ENCODE measurements at regions not wholly inside any gene's neighbourhood (a gene's known extent, or its start where the extent isn't known, plus 50 kb on each side); places are given as distances from the start of the nearest gene placed in this dataset.

DNA sequence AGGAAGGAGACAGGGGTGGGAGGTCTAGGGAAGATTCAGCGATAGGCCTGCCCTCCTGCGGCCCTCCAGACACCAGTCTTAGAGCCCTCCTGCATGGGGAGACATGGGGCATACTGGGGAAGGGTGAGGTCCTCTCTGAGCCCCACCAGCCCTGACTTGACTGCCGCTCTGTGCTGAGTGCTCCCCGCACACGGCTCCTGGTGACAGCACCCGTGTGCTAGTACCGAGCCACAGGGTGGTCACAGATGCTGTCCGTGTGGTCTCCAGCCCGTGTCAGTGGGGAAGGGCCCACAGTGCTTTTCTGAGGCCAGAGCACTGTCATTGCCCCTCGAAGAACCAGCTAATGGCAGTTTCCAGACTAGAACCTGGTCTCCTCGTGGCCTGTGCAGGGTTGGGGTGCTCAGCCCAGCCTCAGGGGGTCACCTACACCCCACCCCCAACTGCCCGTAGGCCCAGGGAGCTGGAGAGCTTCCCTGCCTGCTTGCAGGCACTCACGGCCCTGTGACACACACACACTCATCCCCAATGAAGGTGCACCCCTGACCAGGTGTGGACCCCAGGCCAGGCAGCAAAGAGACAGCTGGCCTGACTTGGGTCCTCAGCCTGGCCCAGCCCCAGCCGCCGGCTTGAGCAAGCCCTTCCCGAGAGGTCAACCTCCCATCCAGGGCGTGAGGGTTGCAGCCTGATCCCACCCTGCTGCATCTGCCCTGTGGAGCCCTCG lies 86.0 kb upstream of the RET start:
- Mint-ChIP-seq H3K4me1 (no peaks in the 10 kb centered on the region), H3K27ac (no peak overlapping the region), H3K27me3 (no peaks in the 10 kb centered on the region), H3K4me3 (no peak overlapping the region), H3K9me3 (ENCODE audit: insufficient read depth) (no peaks in the 10 kb centered on the region)
- WGBS (ENCODE audit: insufficient coverage) = 88% methylated on average over 18 of the region's 18 CpGs
- Histone ChIP-seq H3K4me2 (replicated peaks; ENCODE audit: low read depth, low read length, poor library complexity, severe bottlenecking) (no peak overlapping the region), H3K4me1 (ENCODE audit: control insufficient read depth in 2 of 2, insufficient read depth in 2 of 2, low read length in 2 of 2) (no peaks in the 10 kb centered on the region), H3K36me3 (replicated peaks in 1 of 2; ENCODE audit: control extremely low read depth in 1 of 2, control insufficient read depth in 1 of 2, extremely low read depth in 1 of 2, insufficient read depth in 2 of 2, low read length in 1 of 2) (no peaks in the 10 kb centered on the region), H3K27me3 (replicated peaks in 1 of 4; ENCODE audit: control extremely low read depth in 1 of 4, control insufficient read depth in 3 of 4, insufficient read depth in 4 of 4, low read length in 3 of 4) (no peaks in the 10 kb centered on the region), H3K9me3 (ENCODE audit: control extremely low read depth in 1 of 3, control insufficient read depth in 2 of 3, insufficient read depth in 1 of 3, low read length in 2 of 3) (peaks cover 0 to 6% (median 0%) of the 10 kb centered on the region in 3 donors), H3K4me3 (ENCODE audit: control extremely low read depth in 1 of 5, extremely low read depth in 1 of 5, insufficient read depth in 1 of 5, low read depth in 2 of 5, low read length in 4 of 5) (no peak overlapping the region), H3K27ac (ENCODE audit: low read length in 2 of 2) (no peak overlapping the region), H2AFZ (ENCODE audit: insufficient read depth, low read depth, low read length, poor library complexity, severe bottlenecking) (no peak overlapping the region), H3K9ac (ENCODE audit: low read length) (no peak overlapping the region), H4K20me1 (ENCODE audit: control insufficient read depth, insufficient read depth, low read length, poor library complexity, severe bottlenecking) (no peaks in the 10 kb centered on the region), H3K79me2 (ENCODE audit: control insufficient read depth, insufficient read depth, low read length) (no peaks in the 10 kb centered on the region)
- DNase-seq (no peak), ATAC-seq (ENCODE audit: low read depth) (no peak)
- TF ChIP-seq, protein P1, sequence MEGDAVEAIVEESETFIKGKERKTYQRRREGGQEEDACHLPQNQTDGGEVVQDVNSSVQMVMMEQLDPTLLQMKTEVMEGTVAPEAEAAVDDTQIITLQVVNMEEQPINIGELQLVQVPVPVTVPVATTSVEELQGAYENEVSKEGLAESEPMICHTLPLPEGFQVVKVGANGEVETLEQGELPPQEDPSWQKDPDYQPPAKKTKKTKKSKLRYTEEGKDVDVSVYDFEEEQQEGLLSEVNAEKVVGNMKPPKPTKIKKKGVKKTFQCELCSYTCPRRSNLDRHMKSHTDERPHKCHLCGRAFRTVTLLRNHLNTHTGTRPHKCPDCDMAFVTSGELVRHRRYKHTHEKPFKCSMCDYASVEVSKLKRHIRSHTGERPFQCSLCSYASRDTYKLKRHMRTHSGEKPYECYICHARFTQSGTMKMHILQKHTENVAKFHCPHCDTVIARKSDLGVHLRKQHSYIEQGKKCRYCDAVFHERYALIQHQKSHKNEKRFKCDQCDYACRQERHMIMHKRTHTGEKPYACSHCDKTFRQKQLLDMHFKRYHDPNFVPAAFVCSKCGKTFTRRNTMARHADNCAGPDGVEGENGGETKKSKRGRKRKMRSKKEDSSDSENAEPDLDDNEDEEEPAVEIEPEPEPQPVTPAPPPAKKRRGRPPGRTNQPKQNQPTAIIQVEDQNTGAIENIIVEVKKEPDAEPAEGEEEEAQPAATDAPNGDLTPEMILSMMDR (IDR thresholded peaks at IDR 0.05) = no peak
- no peak for TF ChIP-seq EZH2 (IDR thresholded peaks at IDR 0.05; ENCODE audit: borderline replicate concordance, insufficient read depth, low read depth, low read length, poor library complexity, severe bottlenecking)
- intact Hi-C loops (cut with micrococcal nuclease) = no loop called here
- ChIA-PET CTCF (no interaction called here), POLR2A (no interaction called here)

DNA sequence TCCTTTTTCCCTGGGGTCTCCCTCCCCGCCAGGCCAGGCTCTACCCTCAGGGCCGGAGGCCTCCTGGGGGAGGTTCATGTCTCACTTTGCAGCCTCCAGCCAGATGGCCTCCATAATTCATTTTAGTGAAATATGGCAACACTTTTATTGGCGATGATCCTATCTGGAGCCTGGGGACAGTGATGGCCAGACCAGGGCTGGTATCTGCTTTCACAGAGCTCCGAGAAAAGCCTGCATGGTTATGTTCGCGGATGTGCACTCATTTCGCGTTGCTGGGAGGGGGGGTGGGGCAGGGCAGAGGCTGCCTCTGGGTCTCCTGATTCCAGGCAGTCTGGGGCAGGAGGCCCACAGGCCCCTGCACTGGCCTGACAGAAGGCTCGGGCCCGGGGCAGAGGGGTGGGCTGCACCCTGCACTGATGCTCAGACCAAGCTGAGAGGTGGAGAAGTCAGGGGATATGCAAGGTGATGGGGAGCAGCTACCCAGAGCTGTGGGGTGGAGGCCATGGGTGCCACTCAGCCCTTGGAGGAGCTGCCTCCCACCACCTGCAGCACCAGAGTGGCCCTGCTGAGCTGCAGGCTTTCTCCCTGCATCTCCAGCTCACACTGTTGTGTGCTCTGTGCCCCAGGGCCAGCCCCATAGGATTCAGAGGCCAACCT lies 85.3 kb upstream of the RET start:
- ATAC-seq (ENCODE audit: low read depth) = no peak
- Mint-ChIP-seq H3K9me3 (ENCODE audit: insufficient read depth) (no peaks in the 10 kb centered on the region), H3K4me1 (no peaks in the 10 kb centered on the region), H3K27me3 (no peaks in the 10 kb centered on the region), H3K27ac (no peak overlapping the region), H3K4me3 (no peak overlapping the region)
- DNase-seq = no peak
- no peak overlapping the region for H3K4me2 ChIP-seq (replicated peaks; ENCODE audit: low read depth, low read length, poor library complexity, severe bottlenecking)
- no peak for TF ChIP-seq EZH2 (IDR thresholded peaks at IDR 0.05; ENCODE audit: borderline replicate concordance, insufficient read depth, low read depth, low read length, poor library complexity, severe bottlenecking)
- TF ChIP-seq, protein P1 (IDR thresholded peaks at IDR 0.05) = no peak
- no peak overlapping the region for H3K27ac ChIP-seq (ENCODE audit: low read length in 2 of 2)
- peaks cover 0 to 6% (median 0%) of the 10 kb centered on the region in 3 donors for H3K9me3 ChIP-seq (ENCODE audit: control extremely low read depth in 1 of 3, control insufficient read depth in 2 of 3, insufficient read depth in 1 of 3, low read length in 2 of 3)
- intact Hi-C loops (cut with micrococcal nuclease) = no loop called here
- H3K36me3 ChIP-seq (replicated peaks in 1 of 2; ENCODE audit: control extremely low read depth in 1 of 2, control insufficient read depth in 1 of 2, extremely low read depth in 1 of 2, insufficient read depth in 2 of 2, low read length in 1 of 2) = no peaks in the 10 kb centered on the region
- no peaks in the 10 kb centered on the region for H3K4me1 ChIP-seq (ENCODE audit: control insufficient read depth in 2 of 2, insufficient read depth in 2 of 2, low read length in 2 of 2)
- no peak overlapping the region for H2AFZ ChIP-seq (ENCODE audit: insufficient read depth, low read depth, low read length, poor library complexity, severe bottlenecking)
- no peaks in the 10 kb centered on the region for H3K27me3 ChIP-seq (replicated peaks in 1 of 4; ENCODE audit: control extremely low read depth in 1 of 4, control insufficient read depth in 3 of 4, insufficient read depth in 4 of 4, low read length in 3 of 4)
- H3K4me3 ChIP-seq (ENCODE audit: control extremely low read depth in 1 of 5, extremely low read depth in 1 of 5, insufficient read depth in 1 of 5, low read depth in 2 of 5, low read length in 4 of 5) = no peak overlapping the region
- ChIA-PET POLR2A (no interaction called here), CTCF (no interaction called here)
- WGBS (ENCODE audit: insufficient coverage) = 98% methylated on average over 6 of the region's 10 CpGs
- H3K79me2 ChIP-seq (ENCODE audit: control insufficient read depth, insufficient read depth, low read length) = no peaks in the 10 kb centered on the region
- no peaks in the 10 kb centered on the region for H4K20me1 ChIP-seq (ENCODE audit: control insufficient read depth, insufficient read depth, low read length, poor library complexity, severe bottlenecking)
- no peak overlapping the region for H3K9ac ChIP-seq (ENCODE audit: low read length)
